ENCODE measurements at regions not wholly inside any gene's neighbourhood (a gene's known extent, or its start where the extent isn't known, plus 50 kb on each side); places are given as distances from the start of the nearest gene placed in this dataset.
A peak's percentile ranks its signal among the peaks of the same experiment; 100 is the strongest.

DNA sequence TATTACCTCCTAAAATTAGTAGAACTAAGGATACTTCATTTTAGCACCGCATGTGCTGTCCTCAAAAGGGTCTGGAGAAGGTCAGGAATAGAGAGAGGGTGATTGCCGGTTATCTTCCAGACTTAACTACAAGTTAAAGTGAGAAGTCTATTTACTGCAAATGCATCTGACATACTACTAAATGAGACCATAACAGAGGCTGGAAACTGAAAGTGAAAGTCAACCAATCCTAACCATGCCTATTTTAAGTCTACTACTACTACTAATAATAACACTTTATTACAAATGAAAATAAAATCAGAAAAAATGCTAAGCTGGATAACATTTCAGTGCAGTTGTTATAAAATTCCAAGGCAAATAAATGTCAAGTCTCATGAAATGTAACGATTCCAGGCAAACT, 244.7 kb downstream of the KIF20B start:
- in situ Hi-C loops (cut with MboI; ENCODE audit: low pct_unique_long_range_greater_than_20kb, low sequenced_read_pairs, unreplicated experiment): no loop called here
- TF ChIP-seq, protein P1, sequence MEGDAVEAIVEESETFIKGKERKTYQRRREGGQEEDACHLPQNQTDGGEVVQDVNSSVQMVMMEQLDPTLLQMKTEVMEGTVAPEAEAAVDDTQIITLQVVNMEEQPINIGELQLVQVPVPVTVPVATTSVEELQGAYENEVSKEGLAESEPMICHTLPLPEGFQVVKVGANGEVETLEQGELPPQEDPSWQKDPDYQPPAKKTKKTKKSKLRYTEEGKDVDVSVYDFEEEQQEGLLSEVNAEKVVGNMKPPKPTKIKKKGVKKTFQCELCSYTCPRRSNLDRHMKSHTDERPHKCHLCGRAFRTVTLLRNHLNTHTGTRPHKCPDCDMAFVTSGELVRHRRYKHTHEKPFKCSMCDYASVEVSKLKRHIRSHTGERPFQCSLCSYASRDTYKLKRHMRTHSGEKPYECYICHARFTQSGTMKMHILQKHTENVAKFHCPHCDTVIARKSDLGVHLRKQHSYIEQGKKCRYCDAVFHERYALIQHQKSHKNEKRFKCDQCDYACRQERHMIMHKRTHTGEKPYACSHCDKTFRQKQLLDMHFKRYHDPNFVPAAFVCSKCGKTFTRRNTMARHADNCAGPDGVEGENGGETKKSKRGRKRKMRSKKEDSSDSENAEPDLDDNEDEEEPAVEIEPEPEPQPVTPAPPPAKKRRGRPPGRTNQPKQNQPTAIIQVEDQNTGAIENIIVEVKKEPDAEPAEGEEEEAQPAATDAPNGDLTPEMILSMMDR (IDR thresholded peaks at IDR 0.05; ENCODE audit: extremely low read depth, insufficient read depth, missing control alignments): no peak
- no peak for DNase-seq (ENCODE audit: low spot score)

DNA sequence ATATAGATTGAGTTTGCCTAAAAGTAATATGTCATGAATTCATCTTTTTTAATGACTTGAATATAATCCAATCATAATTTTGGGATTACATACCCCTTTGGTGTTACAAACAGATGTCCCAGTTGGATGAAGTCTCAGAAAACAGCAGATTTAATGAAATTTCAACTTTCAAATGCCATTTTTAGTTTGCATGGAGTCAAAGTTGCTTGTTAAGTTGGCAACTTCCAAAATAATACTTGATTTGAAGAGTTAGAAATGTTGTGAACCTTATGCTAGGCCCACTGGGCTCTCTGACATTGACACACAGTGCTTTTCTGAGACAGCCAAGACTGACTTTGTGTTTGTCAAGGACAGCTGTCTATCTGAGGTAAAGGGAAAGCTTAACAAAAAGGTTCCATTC, 248.1 kb downstream of the KIF20B start:
- no peak for DNase-seq (ENCODE audit: low spot score)
- TF ChIP-seq, protein P1 (IDR thresholded peaks at IDR 0.05; ENCODE audit: extremely low read depth, insufficient read depth, missing control alignments): no peak

DNA sequence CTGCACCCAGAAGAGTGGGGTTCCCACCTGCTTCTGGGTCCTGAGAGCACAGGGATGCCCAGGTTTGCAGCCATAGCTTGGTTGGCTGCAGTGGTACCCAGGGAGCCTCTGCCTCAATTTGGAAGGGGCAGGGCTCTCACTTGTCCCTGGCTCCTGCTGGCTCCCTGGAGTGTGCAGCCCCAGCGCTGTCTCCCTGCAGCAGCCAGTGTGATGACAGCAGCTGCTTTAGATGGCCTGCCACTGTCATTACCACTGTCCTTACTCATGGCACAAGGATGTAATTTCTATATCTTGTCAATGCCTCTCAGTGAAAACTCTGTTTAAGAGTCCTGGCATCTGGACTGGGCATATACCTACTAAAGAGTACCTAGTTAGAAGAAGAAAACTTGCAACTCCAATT, 250.9 kb downstream of the KIF20B start:
- TF ChIP-seq, protein P1 (IDR thresholded peaks at IDR 0.05; ENCODE audit: extremely low read depth, insufficient read depth, missing control alignments): no peak
- no peak for DNase-seq (ENCODE audit: low spot score)
- in situ Hi-C loops (cut with MboI; ENCODE audit: low pct_unique_long_range_greater_than_20kb, low sequenced_read_pairs, unreplicated experiment): loop anchor here (25.0 kb wide), 1 partner anchor 185 kb away; no protein-coding TSS in a partner anchor

More for the DNA sequence above, 248.1 kb downstream of the KIF20B start:
- in situ Hi-C loops (cut with MboI; ENCODE audit: low pct_unique_long_range_greater_than_20kb, low sequenced_read_pairs, unreplicated experiment): no loop called here

DNA sequence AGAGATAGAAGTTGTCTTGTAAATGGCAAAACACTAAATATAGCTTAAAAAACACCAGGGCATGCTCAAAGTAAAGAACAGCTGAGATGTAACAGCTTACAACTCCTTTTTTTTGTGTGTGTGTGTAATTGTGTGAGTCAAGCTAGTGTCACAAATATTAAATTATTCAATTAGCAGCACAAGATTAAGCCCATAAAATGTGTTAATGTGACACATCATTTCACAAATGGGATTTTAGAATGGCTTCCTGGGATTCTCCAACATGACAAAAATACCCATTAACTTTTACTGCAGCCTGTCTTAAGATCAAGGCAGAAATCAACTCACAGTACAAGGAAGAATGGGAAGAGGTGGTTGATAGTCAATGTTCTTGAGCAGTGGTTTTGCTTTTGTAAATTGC, 251.4 kb downstream of the KIF20B start:
- in situ Hi-C loops (cut with MboI; ENCODE audit: low pct_unique_long_range_greater_than_20kb, low sequenced_read_pairs, unreplicated experiment): loop anchor here (25.0 kb wide), 1 partner anchor 185 kb away; no protein-coding TSS in a partner anchor
- no peak for DNase-seq (ENCODE audit: low spot score)
- TF ChIP-seq, protein P1 (IDR thresholded peaks at IDR 0.05; ENCODE audit: extremely low read depth, insufficient read depth, missing control alignments): no peak

DNA sequence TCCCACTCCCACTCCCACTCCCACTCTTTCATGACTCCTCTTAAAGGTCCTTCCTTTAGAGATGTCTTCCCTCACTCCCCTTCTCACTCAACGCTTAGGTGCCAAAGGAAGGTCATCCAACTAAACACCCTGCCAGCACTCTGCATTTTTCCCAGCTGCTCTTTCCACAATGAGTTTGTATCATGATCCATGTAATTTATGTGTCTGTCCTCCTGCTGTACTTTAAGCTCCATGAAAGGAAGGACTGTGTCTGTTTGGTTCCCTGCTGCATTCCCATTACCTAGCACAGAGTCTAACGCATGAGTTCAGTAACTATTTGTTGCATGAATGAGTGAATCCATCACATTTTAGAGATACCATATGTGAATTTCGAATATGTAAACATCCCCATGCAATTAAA, 252.7 kb downstream of the KIF20B start:
- no peak for DNase-seq (ENCODE audit: low spot score)
- TF ChIP-seq, protein P1 (IDR thresholded peaks at IDR 0.05; ENCODE audit: extremely low read depth, insufficient read depth, missing control alignments): no peak
- in situ Hi-C loops (cut with MboI; ENCODE audit: low pct_unique_long_range_greater_than_20kb, low sequenced_read_pairs, unreplicated experiment): loop anchor here (25.0 kb wide), 1 partner anchor 183 kb away; no protein-coding TSS in a partner anchor

DNA sequence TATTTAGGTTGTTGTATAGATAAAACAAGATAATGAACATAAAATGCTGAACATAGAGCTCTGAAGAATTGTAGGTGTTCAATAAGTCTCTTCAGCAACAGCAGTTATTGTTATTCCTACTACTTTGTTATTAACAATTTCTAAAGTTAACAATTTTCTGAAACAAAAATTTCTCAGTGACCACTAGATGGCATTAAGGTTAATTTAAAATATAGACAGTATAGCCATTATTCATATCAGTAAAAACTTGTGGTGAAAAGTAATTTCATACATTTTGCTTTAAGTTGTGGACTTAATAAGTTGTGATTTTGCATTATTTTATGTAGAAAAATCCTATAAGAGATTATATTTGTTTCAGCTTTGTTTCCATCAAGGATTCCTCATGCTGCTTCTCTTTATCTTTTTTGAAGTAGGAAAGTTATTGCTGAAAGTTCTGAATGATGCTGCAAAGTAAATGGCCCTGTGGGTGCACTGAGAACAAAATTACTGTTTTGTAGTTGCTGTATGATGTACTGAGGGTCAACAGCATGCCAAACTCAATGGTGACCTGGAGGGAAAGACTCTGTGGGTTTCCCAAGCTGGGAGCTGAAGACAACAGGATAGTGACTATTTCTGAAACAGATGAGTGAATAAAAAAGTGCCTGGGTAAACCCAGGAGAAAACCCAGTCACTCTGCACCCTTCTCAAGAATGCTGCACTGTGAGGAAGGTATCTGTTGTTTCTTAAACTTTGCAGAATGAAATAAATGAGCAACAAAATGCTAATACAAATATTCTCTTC, 253.6 kb downstream of the KIF20B start:
- DNase-seq (ENCODE audit: low spot score): peak; percentile 34
- TF ChIP-seq, protein P1 (IDR thresholded peaks at IDR 0.05; ENCODE audit: extremely low read depth, insufficient read depth, missing control alignments): peak; percentile 45
- in situ Hi-C loops (cut with MboI; ENCODE audit: low pct_unique_long_range_greater_than_20kb, low sequenced_read_pairs, unreplicated experiment): loop anchor here (25.0 kb wide), 1 partner anchor 182 kb away; no protein-coding TSS in a partner anchor
